ENCODE measurements at regions not wholly inside any gene's neighbourhood (a gene's known extent, or its start where the extent isn't known, plus 50 kb on each side); places are given as distances from the start of the nearest gene placed in this dataset.

- no peaks in the 10 kb centered on the region for H3K27me3 ChIP-seq (replicated peaks in 1 of 2; ENCODE audit: control insufficient read depth in 2 of 2, insufficient read depth in 2 of 2, low read length in 1 of 2)
- no peaks in the 10 kb centered on the region for H3K36me3 ChIP-seq (ENCODE audit: control insufficient read depth in 2 of 2, insufficient read depth in 2 of 2, low read length in 1 of 2)
- H3K27ac ChIP-seq (ENCODE audit: control insufficient read depth, insufficient read depth) = no peak overlapping the region
- DNase-seq (ENCODE audit: low read depth, low spot score) (no peak), ATAC-seq (no peak), FAIRE-seq (no peak)
- H3K9me3 ChIP-seq (replicated peaks; ENCODE audit: control insufficient read depth, insufficient read depth, low read length) = peaks cover 3% of the 10 kb centered on the region; the same call in 1 of the 3 replicates
- WGBS (ENCODE audit: insufficient coverage, insufficient replicate concordance, low lambda C conversion rate, missing lambda C conversion rate) = 40% methylated on average over 5 of the region's 5 CpGs
- H2AFZ ChIP-seq (ENCODE audit: control insufficient read depth, low read depth, low read length) = no peak overlapping the region
- ChIA-PET RAD21 (ENCODE audit: unreplicated experiment) (no interaction called here), SMC1A (ENCODE audit: uncharacterized antibody, unreplicated experiment) (interaction anchor here (0.7 to 1.8 kb wide), 5 partner anchors 14 to 100 kb away, joined by 3 to 5 read pairs (median 3); no protein-coding TSS in a partner anchor), POLR2A (interaction anchor here (1.0 to 1.8 kb wide), 2 partner anchors 13 to 14 kb away, joined by 3 to 5 read pairs; no protein-coding TSS in a partner anchor), CTCF (interaction anchor here (1.1 kb wide), 1 partner anchor 13 kb away, joined by 5 read pairs; no protein-coding TSS in a partner anchor)
- no TSS peak for BruUV-seq (replicated peaks)
- TF ChIP-seq BACH1 (IDR thresholded peaks at IDR 0.05; ENCODE audit: borderline replicate concordance) (no peak), E2F8 (IDR thresholded peaks at IDR 0.05; ENCODE audit: low read depth, partially characterized antibody) (no peak), HDGF (IDR thresholded peaks at IDR 0.05) (no peak), NKRF (conservative IDR thresholded peaks at IDR 0.05) (no peak), ZBTB11 (CRISPR knock-in tag; IDR thresholded peaks at IDR 0.05) (no peak), PRDM15 (CRISPR knock-in tag; IDR thresholded peaks at IDR 0.05) (no peak), YBX1 (IDR thresholded peaks at IDR 0.05) (no peak), PBX3 (IDR thresholded peaks at IDR 0.05; ENCODE audit: insufficient replicate concordance, low read depth, low read length) (no peak)
- no peaks in the 10 kb centered on the region for H3K4me1 ChIP-seq (ENCODE audit: control insufficient read depth, insufficient read depth, low read length)
- no peak overlapping the region for H3K4me2 ChIP-seq (ENCODE audit: control insufficient read depth, insufficient read depth)
- intact Hi-C loops (cut with micrococcal nuclease; ENCODE audit: unreplicated experiment) = no loop called here
- H4K20me1 ChIP-seq (ENCODE audit: control insufficient read depth, insufficient read depth) = no peaks in the 10 kb centered on the region
- H3K9ac ChIP-seq (ENCODE audit: control insufficient read depth, insufficient read depth, low read length) = no peak overlapping the region
- no peaks in the 10 kb centered on the region for H3K79me2 ChIP-seq (ENCODE audit: control insufficient read depth, insufficient read depth, low read length)
- in situ Hi-C loops (cut with MboI) = no loop called here
- H3K4me3 ChIP-seq = no peak overlapping the region
These were observed 134.0 kb upstream of the DTNBP1 start for GRCh38 chr6:15796844-15797243.

Measured in GM12878 (cell line).